ENCODE measurements at regions not wholly inside any gene's neighbourhood (a gene's known extent, or its start where the extent isn't known, plus 50 kb on each side); places are given as distances from the start of the nearest gene placed in this dataset.

DNA sequence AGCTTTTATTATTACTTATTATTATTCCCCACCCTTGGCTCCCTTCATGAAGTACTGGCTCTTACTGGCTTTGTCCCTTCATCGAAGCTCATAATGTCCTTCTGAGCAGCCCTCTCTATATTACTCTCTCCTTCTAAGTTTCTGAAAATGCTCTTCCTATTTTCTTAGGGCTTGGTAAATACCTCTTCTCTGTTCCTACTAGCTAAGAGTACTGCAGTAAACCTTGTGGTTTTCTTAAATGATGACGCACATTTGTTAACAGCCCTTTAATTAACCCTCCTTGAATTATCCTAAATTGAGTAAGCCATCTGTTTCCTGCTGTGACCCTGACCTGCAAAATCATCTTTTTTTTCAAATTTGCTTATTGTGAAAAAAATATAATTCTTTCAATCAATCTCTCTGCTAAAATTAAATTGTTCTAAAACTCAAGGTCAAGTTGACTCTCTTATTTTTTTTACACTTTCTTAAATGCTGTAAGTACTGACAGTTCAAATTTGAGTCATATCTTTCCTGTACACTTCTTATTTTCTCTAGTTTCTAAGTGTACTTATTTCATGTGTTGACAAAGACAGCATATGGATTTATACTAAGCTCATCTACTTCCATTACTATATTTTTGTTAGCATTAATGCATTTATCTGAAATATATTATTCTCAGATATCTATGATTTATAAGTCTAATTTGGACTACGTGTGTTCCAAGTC is 148.9 kb downstream of the ADAM29 start:
- no peak for TF ChIP-seq ZNF660 (tag by site-specific recombination; IDR thresholded peaks at IDR 0.05)
- TF ChIP-seq HOXA7 (CRISPR knock-in tag; IDR thresholded peaks at IDR 0.05; ENCODE audit: borderline replicate concordance): no peak
- TF ChIP-seq, protein P1, sequence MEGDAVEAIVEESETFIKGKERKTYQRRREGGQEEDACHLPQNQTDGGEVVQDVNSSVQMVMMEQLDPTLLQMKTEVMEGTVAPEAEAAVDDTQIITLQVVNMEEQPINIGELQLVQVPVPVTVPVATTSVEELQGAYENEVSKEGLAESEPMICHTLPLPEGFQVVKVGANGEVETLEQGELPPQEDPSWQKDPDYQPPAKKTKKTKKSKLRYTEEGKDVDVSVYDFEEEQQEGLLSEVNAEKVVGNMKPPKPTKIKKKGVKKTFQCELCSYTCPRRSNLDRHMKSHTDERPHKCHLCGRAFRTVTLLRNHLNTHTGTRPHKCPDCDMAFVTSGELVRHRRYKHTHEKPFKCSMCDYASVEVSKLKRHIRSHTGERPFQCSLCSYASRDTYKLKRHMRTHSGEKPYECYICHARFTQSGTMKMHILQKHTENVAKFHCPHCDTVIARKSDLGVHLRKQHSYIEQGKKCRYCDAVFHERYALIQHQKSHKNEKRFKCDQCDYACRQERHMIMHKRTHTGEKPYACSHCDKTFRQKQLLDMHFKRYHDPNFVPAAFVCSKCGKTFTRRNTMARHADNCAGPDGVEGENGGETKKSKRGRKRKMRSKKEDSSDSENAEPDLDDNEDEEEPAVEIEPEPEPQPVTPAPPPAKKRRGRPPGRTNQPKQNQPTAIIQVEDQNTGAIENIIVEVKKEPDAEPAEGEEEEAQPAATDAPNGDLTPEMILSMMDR (tag by site-specific recombination; IDR thresholded peaks at IDR 0.05): no peak
- TF ChIP-seq TCF7L2 (IDR thresholded peaks at IDR 0.05; ENCODE audit: borderline replicate concordance, low read depth, low read length): no peak
- TF ChIP-seq HOXD13 (CRISPR knock-in tag; IDR thresholded peaks at IDR 0.05; ENCODE audit: borderline replicate concordance): no peak
- TF ChIP-seq ZSCAN16 (tag by site-specific recombination; IDR thresholded peaks at IDR 0.05): no peak
- no peak for TF ChIP-seq ZNF211 (tag by site-specific recombination; IDR thresholded peaks at IDR 0.05; ENCODE audit: low read depth)
- no peak for TF ChIP-seq ZNF274 (IDR thresholded peaks at IDR 0.05; ENCODE audit: low read length)
- no peak for TF ChIP-seq ZNF274 (tag by site-specific recombination; IDR thresholded peaks at IDR 0.05; ENCODE audit: borderline replicate concordance)
- TF ChIP-seq ZNF146 (tag by site-specific recombination; IDR thresholded peaks at IDR 0.05): no peak
- TF ChIP-seq ZBTB8A (tag by site-specific recombination; IDR thresholded peaks at IDR 0.05): no peak

All from HEK293 (cell line).